ENCODE measurements at regions not wholly inside any gene's neighbourhood (a gene's known extent, or its start where the extent isn't known, plus 50 kb on each side); places are given as distances from the start of the nearest gene placed in this dataset.

- no peak for TF ChIP-seq CTCF (IDR thresholded peaks at IDR 0.05; ENCODE audit: extremely low read depth, low read depth, low read length)
- DNase-seq (ENCODE audit: insufficient read length, low spot score, missing footprints): no peak
- Histone ChIP-seq H3K9me3 (ENCODE audit: low read depth, low read length) (no peaks in the 10 kb centered on the region), H3K4me3 (ENCODE audit: insufficient read depth, low read length) (no peak overlapping the region), H3K4me2 (ENCODE audit: insufficient read depth, low read length) (no peak overlapping the region), H2AFZ (ENCODE audit: low read length) (no peak overlapping the region), H3K27ac (ENCODE audit: low read depth, low read length) (no peak overlapping the region), H3K27me3 (ENCODE audit: insufficient read depth, low read length) (no peaks in the 10 kb centered on the region), H3K79me2 (ENCODE audit: insufficient read depth, low read length) (no peaks in the 10 kb centered on the region), H3K36me3 (ENCODE audit: insufficient read depth, low read length) (no peaks in the 10 kb centered on the region), H4K20me1 (ENCODE audit: insufficient read depth, low read length) (no peaks in the 10 kb centered on the region), H3K4me1 (ENCODE audit: insufficient read depth, low read length) (no peaks in the 10 kb centered on the region)
These were observed 159.7 kb upstream of the AHI1 start for GRCh38 chr6:135657207-135657606.

- H3K79me2 ChIP-seq (ENCODE audit: insufficient read depth, low read length): no peaks in the 10 kb centered on the region
- H3K9me3 ChIP-seq (ENCODE audit: low read depth, low read length): no peaks in the 10 kb centered on the region
- H3K4me1 ChIP-seq (ENCODE audit: insufficient read depth, low read length): no peaks in the 10 kb centered on the region
- H3K36me3 ChIP-seq (ENCODE audit: insufficient read depth, low read length): no peaks in the 10 kb centered on the region
- H3K4me2 ChIP-seq (ENCODE audit: insufficient read depth, low read length): no peak overlapping the region
- no peak overlapping the region for H3K4me3 ChIP-seq (ENCODE audit: insufficient read depth, low read length)
- H4K20me1 ChIP-seq (ENCODE audit: insufficient read depth, low read length): no peaks in the 10 kb centered on the region
- no peak overlapping the region for H2AFZ ChIP-seq (ENCODE audit: low read length)
- TF ChIP-seq CTCF (IDR thresholded peaks at IDR 0.05; ENCODE audit: extremely low read depth, low read depth, low read length): no peak
- no peaks in the 10 kb centered on the region for H3K27me3 ChIP-seq (ENCODE audit: insufficient read depth, low read length)
- no peak for DNase-seq (ENCODE audit: insufficient read length, low spot score, missing footprints)
- no peak overlapping the region for H3K27ac ChIP-seq (ENCODE audit: low read depth, low read length)
These were observed 160.9 kb upstream of the AHI1 start for GRCh38 chr6:135658481-135658880.

- Histone ChIP-seq H3K27ac (ENCODE audit: low read depth, low read length) (no peak overlapping the region), H3K27me3 (ENCODE audit: insufficient read depth, low read length) (no peaks in the 10 kb centered on the region), H3K36me3 (ENCODE audit: insufficient read depth, low read length) (no peaks in the 10 kb centered on the region), H3K4me3 (ENCODE audit: insufficient read depth, low read length) (no peak overlapping the region), H3K4me1 (ENCODE audit: insufficient read depth, low read length) (no peaks in the 10 kb centered on the region), H4K20me1 (ENCODE audit: insufficient read depth, low read length) (no peaks in the 10 kb centered on the region), H3K9me3 (ENCODE audit: low read depth, low read length) (no peaks in the 10 kb centered on the region), H3K79me2 (ENCODE audit: insufficient read depth, low read length) (no peaks in the 10 kb centered on the region), H2AFZ (ENCODE audit: low read length) (no peak overlapping the region), H3K4me2 (ENCODE audit: insufficient read depth, low read length) (no peak overlapping the region)
- no peak for TF ChIP-seq CTCF (IDR thresholded peaks at IDR 0.05; ENCODE audit: extremely low read depth, low read depth, low read length)
- DNase-seq (ENCODE audit: insufficient read length, low spot score, missing footprints): no peak
These were observed 161.4 kb upstream of the AHI1 start for GRCh38 chr6:135658916-135659315.

- H3K4me3 ChIP-seq (ENCODE audit: insufficient read depth, low read length): no peak overlapping the region
- no peaks in the 10 kb centered on the region for H3K79me2 ChIP-seq (ENCODE audit: insufficient read depth, low read length)
- no peak overlapping the region for H3K4me2 ChIP-seq (ENCODE audit: insufficient read depth, low read length)
- no peaks in the 10 kb centered on the region for H3K9me3 ChIP-seq (ENCODE audit: low read depth, low read length)
- H4K20me1 ChIP-seq (ENCODE audit: insufficient read depth, low read length): no peaks in the 10 kb centered on the region
- no peak overlapping the region for H3K27ac ChIP-seq (ENCODE audit: low read depth, low read length)
- DNase-seq (ENCODE audit: insufficient read length, low spot score, missing footprints): no peak
- H3K4me1 ChIP-seq (ENCODE audit: insufficient read depth, low read length): peaks cover 10% of the 10 kb centered on the region
- TF ChIP-seq CTCF (IDR thresholded peaks at IDR 0.05; ENCODE audit: extremely low read depth, low read depth, low read length): no peak
- H3K27me3 ChIP-seq (ENCODE audit: insufficient read depth, low read length): no peaks in the 10 kb centered on the region
- H2AFZ ChIP-seq (ENCODE audit: low read length): no peak overlapping the region
- H3K36me3 ChIP-seq (ENCODE audit: insufficient read depth, low read length): no peaks in the 10 kb centered on the region
These were observed 167.0 kb upstream of the AHI1 start for GRCh38 chr6:135664527-135664926.
